IPS-11a (cell line): ENCODE measurements at regions not wholly inside any gene's neighbourhood (a gene's known extent, or its start where the extent isn't known, plus 50 kb on each side); places are given as distances from the start of the nearest gene placed in this dataset.
"Not testable (repeated sequence)": the region's sequence is repeated elsewhere in the genome, so short reads cannot be mapped to it uniquely, and the experiment has no call there.

Source experiments
- H3K4me3 ChIP-seq: one replicate; pipeline ENCODE4 v1.5.1; 2013; ENCODE audit warnings: low read depth, low read length, control low read depth

GRCh38 chr9:129547063-129547462, 73.8 kb downstream of the C9orf50 start:
- no peak overlapping the region for H3K4me3 ChIP-seq

- H3K4me3 ChIP-seq = not testable (repeated sequence)
Observed at GRCh38 chr9:129545876-129546275, 75.0 kb downstream of the C9orf50 start.

- H3K4me3 ChIP-seq = no peak overlapping the region
Observed at GRCh38 chr9:129544761-129545160, 76.1 kb downstream of the C9orf50 start.

GRCh38 chr9:129542741-129543140, 78.2 kb downstream of the C9orf50 start:
- H3K4me3 ChIP-seq = no peak overlapping the region

- no peak overlapping the region for H3K4me3 ChIP-seq
Observed at GRCh38 chr9:129541270-129541669, 79.6 kb downstream of the C9orf50 start.

- no peak overlapping the region for H3K4me3 ChIP-seq
Observed at GRCh38 chr9:129539446-129539845, 81.5 kb downstream of the C9orf50 start.

GRCh38 chr9:129531860-129532402, 89.0 kb downstream of the C9orf50 start:
- H3K4me3 ChIP-seq = not testable (repeated sequence)

- not testable (repeated sequence) for H3K4me3 ChIP-seq
Observed at GRCh38 chr9:129527955-129528354, 92.9 kb downstream of the C9orf50 start.

GRCh38 chr9:129525656-129526196, 95.2 kb downstream of the C9orf50 start:
- H3K4me3 ChIP-seq = no peak overlapping the region

GRCh38 chr9:129524582-129525270, 96.2 kb downstream of the C9orf50 start:
- no peak overlapping the region for H3K4me3 ChIP-seq

GRCh38 chr9:129523943-129524581, 96.8 kb downstream of the C9orf50 start:
- no peak overlapping the region for H3K4me3 ChIP-seq

GRCh38 chr9:129522351-129522750, 98.5 kb downstream of the C9orf50 start:
- no peak overlapping the region for H3K4me3 ChIP-seq

GRCh38 chr9:129520082-129520481, 100.8 kb downstream of the C9orf50 start:
- no peak overlapping the region for H3K4me3 ChIP-seq

GRCh38 chr9:129518074-129518473, 102.8 kb downstream of the C9orf50 start:
- no peak overlapping the region for H3K4me3 ChIP-seq

GRCh38 chr9:129517006-129517405, 103.9 kb downstream of the C9orf50 start:
- H3K4me3 ChIP-seq = no peak overlapping the region

GRCh38 chr9:129514891-129515290, 106.0 kb downstream of the C9orf50 start:
- H3K4me3 ChIP-seq = no peak overlapping the region

GRCh38 chr9:129514497-129514867, 106.4 kb downstream of the C9orf50 start:
- H3K4me3 ChIP-seq = no peak overlapping the region

GRCh38 chr9:129513856-129514496, 106.9 kb downstream of the C9orf50 start:
- H3K4me3 ChIP-seq = no peak overlapping the region

GRCh38 chr9:129513282-129513681, 107.6 kb downstream of the C9orf50 start:
- H3K4me3 ChIP-seq = no peak overlapping the region

- no peak overlapping the region for H3K4me3 ChIP-seq
Observed at GRCh38 chr9:129511285-129511900, 109.5 kb downstream of the C9orf50 start.

- no peak overlapping the region for H3K4me3 ChIP-seq
Observed at GRCh38 chr9:129509533-129509928, 111.4 kb downstream of the C9orf50 start.
